ENCODE measurements at regions not wholly inside any gene's neighbourhood (a gene's known extent, or its start where the extent isn't known, plus 50 kb on each side); places are given as distances from the start of the nearest gene placed in this dataset.

DNA sequence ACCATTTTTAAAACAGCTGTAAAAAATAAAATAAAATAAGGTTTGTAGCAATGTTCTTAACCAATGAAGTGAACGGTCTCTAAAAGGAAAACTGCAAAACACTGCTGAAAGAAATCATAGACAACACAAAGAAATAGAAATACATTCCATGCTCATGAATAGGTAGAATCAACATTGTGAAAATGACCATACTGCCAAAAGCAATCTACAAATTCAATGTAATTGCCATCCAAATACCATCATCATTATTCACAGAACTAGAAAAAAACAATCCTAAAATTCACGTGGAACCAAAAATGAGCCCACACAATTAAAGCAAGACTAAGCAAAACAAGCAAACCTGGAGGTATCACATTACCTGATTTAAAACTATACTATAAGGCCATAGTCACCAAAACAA is 67.6 kb upstream of the RGMB start:
- Mint-ChIP-seq H3K27ac (no peak overlapping the region), H3K36me3 (ENCODE audit: low read depth) (no peaks in the 10 kb centered on the region), H3K9me3 (peaks cover 27% of the 10 kb centered on the region), H3K4me3 (no peak overlapping the region), H3K27me3 (peaks cover 11% of the 10 kb centered on the region), H3K4me1 (no peaks in the 10 kb centered on the region)
- ATAC-seq (replicated peaks), result no peak

DNA sequence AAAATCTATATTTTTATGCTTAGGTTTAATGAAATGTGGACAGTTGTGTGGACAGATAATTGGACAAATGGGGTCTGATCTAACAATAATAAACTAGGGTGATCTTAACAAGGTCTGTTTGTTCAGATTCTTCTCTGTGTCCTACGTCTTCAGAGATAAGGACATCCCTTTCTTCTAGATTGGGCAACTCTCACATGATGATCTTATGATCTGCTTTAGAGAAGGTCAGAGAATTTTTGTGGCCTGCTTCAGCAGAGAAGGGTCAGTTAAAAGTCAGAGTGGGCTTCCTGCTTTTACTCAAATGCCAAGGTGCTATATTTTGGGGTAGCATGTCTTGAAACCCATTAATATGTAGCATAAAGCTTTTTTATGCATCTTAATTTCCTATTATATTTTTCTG is 63.8 kb upstream of the RGMB start:
- no peak overlapping the region for H3K4me3 Mint-ChIP-seq
- no peaks in the 10 kb centered on the region for H3K27me3 Mint-ChIP-seq
- no peak overlapping the region for H3K27ac Mint-ChIP-seq
- no peak for ATAC-seq (replicated peaks)
- H3K36me3 Mint-ChIP-seq (ENCODE audit: low read depth), result no peaks in the 10 kb centered on the region
- H3K4me1 Mint-ChIP-seq, result no peaks in the 10 kb centered on the region
- H3K9me3 Mint-ChIP-seq, result peaks cover 9% of the 10 kb centered on the region

GRCh38 chr5:98713027-98713426 is 60.4 kb upstream of the RGMB start:
- H3K4me3 Mint-ChIP-seq, result no peak overlapping the region
- peaks cover 4% of the 10 kb centered on the region for H3K27me3 Mint-ChIP-seq
- no peaks in the 10 kb centered on the region for H3K4me1 Mint-ChIP-seq
- no peak for ATAC-seq (replicated peaks)
- H3K36me3 Mint-ChIP-seq (ENCODE audit: low read depth), result no peaks in the 10 kb centered on the region
- H3K27ac Mint-ChIP-seq, result no peak overlapping the region
- no peaks in the 10 kb centered on the region for H3K9me3 Mint-ChIP-seq

GRCh38 chr5:98713856-98714255 is 59.6 kb upstream of the RGMB start:
- ATAC-seq (replicated peaks), result no peak
- H3K27me3 Mint-ChIP-seq, result peaks cover 4% of the 10 kb centered on the region
- H3K9me3 Mint-ChIP-seq, result no peaks in the 10 kb centered on the region
- H3K36me3 Mint-ChIP-seq (ENCODE audit: low read depth), result no peaks in the 10 kb centered on the region
- no peak overlapping the region for H3K27ac Mint-ChIP-seq
- no peak overlapping the region for H3K4me3 Mint-ChIP-seq
- no peaks in the 10 kb centered on the region for H3K4me1 Mint-ChIP-seq

GRCh38 chr5:98714710-98715288 is 58.7 kb upstream of the RGMB start:
- no peak for ATAC-seq (replicated peaks)
- no peaks in the 10 kb centered on the region for H3K4me1 Mint-ChIP-seq
- peaks cover 4% of the 10 kb centered on the region for H3K27me3 Mint-ChIP-seq
- H3K27ac Mint-ChIP-seq, result no peak overlapping the region
- H3K9me3 Mint-ChIP-seq, result no peaks in the 10 kb centered on the region
- H3K36me3 Mint-ChIP-seq (ENCODE audit: low read depth), result no peaks in the 10 kb centered on the region
- no peak overlapping the region for H3K4me3 Mint-ChIP-seq

GRCh38 chr5:98721231-98721928 is 52.1 kb upstream of the RGMB start:
- no peak for ATAC-seq (replicated peaks)
- Mint-ChIP-seq H3K36me3 (ENCODE audit: low read depth) (no peaks in the 10 kb centered on the region), H3K4me3 (no peak overlapping the region), H3K9me3 (no peaks in the 10 kb centered on the region), H3K27me3 (no peaks in the 10 kb centered on the region), H3K27ac (no peak overlapping the region), H3K4me1 (no peaks in the 10 kb centered on the region)

DNA sequence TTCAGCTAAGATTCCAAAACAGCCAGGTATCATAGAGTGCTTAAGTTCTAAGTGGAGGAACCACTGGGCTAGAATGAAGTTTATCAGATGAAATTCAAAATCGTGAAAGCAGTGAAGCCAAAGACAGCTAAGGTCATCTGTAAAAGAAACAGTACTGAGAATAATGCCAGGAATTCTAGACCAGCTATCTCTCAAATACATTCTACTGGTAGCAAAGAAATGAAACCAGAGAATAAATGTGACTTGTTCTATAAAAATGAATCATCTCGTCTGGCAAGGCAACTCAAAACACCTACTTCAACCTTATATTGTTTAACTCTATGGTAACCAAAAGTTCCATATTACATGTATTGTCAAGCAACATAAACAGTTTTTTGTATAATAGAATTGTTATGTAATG is 51.3 kb upstream of the RGMB start:
- no peak overlapping the region for H3K27ac Mint-ChIP-seq
- no peak overlapping the region for H3K4me3 Mint-ChIP-seq
- no peaks in the 10 kb centered on the region for H3K36me3 Mint-ChIP-seq (ENCODE audit: low read depth)
- no peak for ATAC-seq (replicated peaks)
- H3K27me3 Mint-ChIP-seq, result peaks cover 2% of the 10 kb centered on the region
- H3K9me3 Mint-ChIP-seq, result no peaks in the 10 kb centered on the region
- no peaks in the 10 kb centered on the region for H3K4me1 Mint-ChIP-seq

GRCh38 chr5:98723061-98723460 is 50.4 kb upstream of the RGMB start:
- Mint-ChIP-seq H3K9me3 (no peaks in the 10 kb centered on the region), H3K27ac (no peak overlapping the region), H3K27me3 (peaks cover 7% of the 10 kb centered on the region), H3K4me1 (no peaks in the 10 kb centered on the region), H3K4me3 (no peak overlapping the region), H3K36me3 (ENCODE audit: low read depth) (no peaks in the 10 kb centered on the region)
- no peak for ATAC-seq (replicated peaks)

Data from activated T-helper 17 cell treated with anti-CD3 and anti-CD28 coated beads, Interleukin-2, amount 50 U/mL, for 72 hours (primary cell).